GM18951 (cell line): ENCODE measurements at regions not wholly inside any gene's neighbourhood (a gene's known extent, or its start where the extent isn't known, plus 50 kb on each side); places are given as distances from the start of the nearest gene placed in this dataset.
"Not testable (repeated sequence)": the region's sequence is repeated elsewhere in the genome, so short reads cannot be mapped to it uniquely, and the experiment has no call there.

Experiments used
- POLR2A ChIP-seq: IDR thresholded peaks from 4 replicates; pipeline ENCODE4 v1.6.1; 2011; ENCODE audit warnings: mild to moderate bottlenecking; ENCODE audit not compliant: insufficient read length, insufficient read depth; ENCODE audit errors: extremely low read depth
- in situ Hi-C: fragments of 300-500 bp; cut with MboI; formaldehyde crosslinking; loops from one replicate; pipeline ENCODE4 v1.12.0; 2022; ENCODE audit warnings: low sequenced_read_pairs, mixed read lengths, inconsistent platforms; ENCODE audit not compliant: unreplicated experiment

GRCh38 chr14:25699981-25700380, 650.0 kb upstream of the STXBP6 start:
- TF ChIP-seq POLR2A = no peak
- in situ Hi-C loops = no loop called here

- in situ Hi-C loops = no loop called here
- TF ChIP-seq POLR2A = no peak
Measured at GRCh38 chr14:25698111-25698510, 648.2 kb upstream of the STXBP6 start.

GRCh38 chr14:25696176-25696575, 646.2 kb upstream of the STXBP6 start:
- in situ Hi-C loops = no loop called here
- no peak for TF ChIP-seq POLR2A

- in situ Hi-C loops = no loop called here
- TF ChIP-seq POLR2A = no peak
Measured at GRCh38 chr14:25685004-25685403, 635.1 kb upstream of the STXBP6 start.

GRCh38 chr14:25680934-25681333, 631.0 kb upstream of the STXBP6 start:
- in situ Hi-C loops = no loop called here
- no peak for TF ChIP-seq POLR2A

DNA sequence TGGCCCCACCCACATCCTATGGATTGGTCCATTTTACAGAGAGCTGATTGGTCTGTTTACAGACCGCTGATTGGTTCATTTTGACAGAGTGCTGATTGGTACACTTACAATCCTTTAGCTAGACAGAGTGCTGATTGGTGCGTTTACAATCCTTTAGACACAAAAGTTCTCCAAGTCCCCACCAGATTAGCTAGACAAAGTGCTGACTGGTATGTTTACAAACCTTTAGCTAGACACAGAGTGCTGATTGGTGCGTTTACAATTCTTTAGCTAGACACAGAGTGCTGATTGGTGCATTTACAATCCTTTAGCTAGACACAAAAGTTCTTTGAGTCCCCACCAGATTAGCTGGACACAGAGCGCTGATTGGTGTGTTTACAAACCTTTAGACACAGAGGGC, 630.6 kb upstream of the STXBP6 start:
- in situ Hi-C loops = not testable (repeated sequence)

DNA sequence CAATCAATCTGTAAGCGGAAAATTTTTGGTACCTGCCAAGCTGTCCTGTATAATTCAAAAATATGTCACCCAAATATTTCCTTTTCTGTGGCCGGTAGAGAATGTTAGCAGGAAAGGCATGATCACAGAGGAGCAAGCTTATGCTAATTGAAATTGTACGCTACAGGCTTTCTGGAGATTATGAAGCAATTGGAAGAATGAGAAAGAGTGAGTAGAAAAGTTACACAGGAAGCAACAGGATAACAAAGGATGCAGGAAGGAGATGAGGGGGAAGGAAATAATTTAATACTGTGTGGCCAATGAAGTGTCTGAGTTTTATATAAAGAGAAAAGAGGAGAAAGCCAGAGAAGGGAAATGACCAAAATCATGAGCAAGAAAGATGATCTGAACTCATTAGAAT, 627.2 kb upstream of the STXBP6 start:
- in situ Hi-C loops = no loop called here
- no peak for TF ChIP-seq POLR2A

GRCh38 chr14:25667387-25667786, 617.4 kb upstream of the STXBP6 start:
- in situ Hi-C loops = no loop called here
- no peak for TF ChIP-seq POLR2A

DNA sequence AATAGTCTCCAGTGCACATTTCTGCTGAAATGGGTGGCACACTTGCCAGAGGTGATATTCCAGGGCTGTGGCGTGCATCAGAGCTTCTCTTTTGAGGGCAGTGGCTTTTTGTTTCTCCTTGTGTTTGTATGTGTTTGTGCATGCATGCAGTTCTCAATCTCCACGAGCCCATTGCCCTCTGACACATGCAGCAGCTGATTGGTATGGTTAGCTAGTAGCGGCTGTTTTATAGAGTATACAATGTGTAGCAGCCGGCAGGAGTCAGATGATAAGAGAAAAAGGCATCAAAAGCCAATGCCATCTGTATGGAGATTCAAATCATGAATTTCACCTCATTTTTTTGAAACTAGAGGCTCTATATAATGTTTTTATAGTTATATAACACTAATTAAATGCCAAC, 616.9 kb upstream of the STXBP6 start:
- no peak for TF ChIP-seq POLR2A
- in situ Hi-C loops = no loop called here

- no peak for TF ChIP-seq POLR2A
- in situ Hi-C loops = no loop called here
Measured at GRCh38 chr14:25658988-25659387, 609.0 kb upstream of the STXBP6 start.

- in situ Hi-C loops = no loop called here
- no peak for TF ChIP-seq POLR2A
Measured at GRCh38 chr14:25630447-25630846, 580.5 kb upstream of the STXBP6 start.

- TF ChIP-seq POLR2A = no peak
- in situ Hi-C loops = no loop called here
Measured at GRCh38 chr14:25628978-25629377, 579.0 kb upstream of the STXBP6 start.

- in situ Hi-C loops = no loop called here
- TF ChIP-seq POLR2A = no peak
Measured at GRCh38 chr14:25628390-25628789, 578.4 kb upstream of the STXBP6 start.

DNA sequence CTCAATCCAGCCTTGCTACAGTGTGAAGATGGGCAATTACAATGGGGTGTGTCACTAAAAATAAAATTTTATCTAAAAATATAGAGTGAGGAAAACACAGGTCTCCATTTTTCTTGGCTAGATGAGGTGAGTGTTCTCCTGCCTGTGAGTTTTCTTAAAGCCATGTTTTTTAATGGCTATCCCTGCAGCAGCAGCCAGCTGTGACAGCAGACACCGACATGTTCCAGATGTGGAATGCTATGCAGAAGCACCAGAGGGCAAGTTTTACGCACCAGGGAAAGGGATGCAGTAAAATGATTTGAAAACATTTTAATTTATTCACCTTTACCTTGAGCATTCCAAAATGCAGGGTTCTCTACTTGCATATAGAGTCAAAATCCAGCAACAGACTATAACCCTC, 577.0 kb upstream of the STXBP6 start:
- TF ChIP-seq POLR2A = no peak
- in situ Hi-C loops = no loop called here

DNA sequence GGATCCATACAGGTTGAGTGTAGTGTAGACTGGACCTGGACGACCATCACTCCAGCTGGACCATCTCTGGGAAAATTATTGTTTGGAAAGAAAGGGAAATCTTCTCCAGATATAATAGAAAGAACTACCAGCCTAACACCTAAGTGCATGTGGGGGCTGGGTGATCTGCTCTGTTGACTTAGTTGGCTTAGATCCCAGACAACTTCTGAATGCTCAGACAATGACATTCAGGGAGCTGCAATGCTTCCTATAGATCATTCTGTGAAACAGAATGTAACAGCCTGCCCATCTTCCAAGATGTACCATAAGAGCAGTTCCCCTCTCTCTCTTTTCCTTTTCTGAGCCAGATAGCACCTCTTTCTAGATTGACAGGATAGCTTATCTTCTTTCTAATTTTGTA, 572.8 kb upstream of the STXBP6 start:
- no peak for TF ChIP-seq POLR2A
- in situ Hi-C loops = no loop called here

- no peak for TF ChIP-seq POLR2A
- in situ Hi-C loops = no loop called here
Measured at GRCh38 chr14:25620515-25620914, 570.6 kb upstream of the STXBP6 start.

DNA sequence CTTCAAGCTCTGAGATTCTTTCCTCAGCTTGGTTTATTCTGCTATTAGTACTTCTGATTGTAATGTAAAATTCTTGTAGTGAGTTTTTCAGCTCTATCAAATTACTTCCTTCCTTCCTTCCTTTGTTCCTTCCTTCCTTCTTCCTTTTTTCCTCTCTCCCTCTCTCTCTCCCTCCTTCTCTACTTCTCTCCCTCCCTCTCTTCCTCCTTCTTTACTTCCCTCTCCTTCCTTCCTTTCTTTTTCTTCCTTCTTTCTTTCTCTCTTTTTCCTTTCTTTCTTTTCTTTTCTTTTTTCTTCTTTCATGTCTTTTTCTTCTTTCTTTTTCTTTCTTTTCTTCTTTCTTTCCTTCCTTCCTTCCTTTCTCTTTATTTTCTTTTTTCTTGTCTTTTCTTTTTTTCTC, 565.2 kb upstream of the STXBP6 start:
- in situ Hi-C loops = no loop called here
- TF ChIP-seq POLR2A = no peak
